Spinal cord (tissue), 9 donors: ENCODE measurements at regions not wholly inside any gene's neighbourhood (a gene's known extent, or its start where the extent isn't known, plus 50 kb on each side); places are given as distances from the start of the nearest gene placed in this dataset.
A peak's percentile ranks its signal among the peaks of the same experiment; 100 is the strongest.

Experiments
- DNase-seq, 6 donors: peaks; one replicate each; pipeline versions ENCODE4 v3.0.0 to v3.0.0-alpha.2; 2013 to 2015; ENCODE audit warnings: low spot score in 6 of 6, low read depth in 4 of 6
- H3K27ac ChIP-seq: one replicate; pipeline ENCODE4 v1.5.1; 2013; ENCODE audit warnings: low read depth, low read length, control low read depth
- H3K27me3 ChIP-seq: one replicate; pipeline ENCODE4 v1.6.1; 2013; ENCODE audit warnings: low read length; ENCODE audit not compliant: control insufficient read depth, insufficient read depth
- H3K36me3 ChIP-seq: one replicate; pipeline ENCODE4 v1.6.1; 2013; ENCODE audit warnings: low read length; ENCODE audit not compliant: control insufficient read depth, insufficient read depth
- H3K4me1 ChIP-seq: one replicate; pipeline ENCODE4 v1.6.1; 2013; ENCODE audit warnings: low read length; ENCODE audit not compliant: control insufficient read depth, insufficient read depth
- H3K4me3 ChIP-seq: one replicate; pipeline ENCODE4 v1.5.1; 2013; ENCODE audit warnings: low read depth, low read length, control low read depth
- H3K9me3 ChIP-seq: one replicate; pipeline ENCODE4 v1.6.1; 2013; ENCODE audit warnings: low read length; ENCODE audit not compliant: control insufficient read depth, insufficient read depth
- WGBS: methylation state at CpG from one replicate; pipeline ENCODE4 v1.1.5; 2013; ENCODE audit warnings: missing lambda C conversion rate; ENCODE audit not compliant: insufficient coverage; 5-methylcytosine and 5-hydroxymethylcytosine counted together
- donor health status: healthy.

DNA sequence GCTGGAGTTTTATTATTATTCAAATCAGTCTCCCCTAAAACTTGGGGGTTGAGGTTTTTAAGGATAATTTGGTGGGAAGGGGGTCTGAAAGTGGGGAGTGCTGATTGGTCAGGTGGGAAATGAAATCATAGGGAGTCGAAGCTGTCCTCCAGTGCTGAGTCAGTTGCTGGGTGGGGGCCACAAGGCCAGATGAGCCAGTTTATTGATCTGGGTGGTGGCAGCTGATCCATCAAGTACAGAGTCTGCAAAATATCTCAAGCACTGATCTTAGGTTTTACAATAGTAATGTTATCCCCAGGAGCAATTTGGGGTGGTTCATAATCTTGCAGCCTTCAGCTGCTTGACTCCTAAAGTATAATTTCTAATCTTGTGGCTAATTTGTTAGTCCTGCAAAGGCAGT, 146.0 kb upstream of the SPACA1 start:
- no peaks in the 10 kb centered on the region for H3K27me3 ChIP-seq

DNA sequence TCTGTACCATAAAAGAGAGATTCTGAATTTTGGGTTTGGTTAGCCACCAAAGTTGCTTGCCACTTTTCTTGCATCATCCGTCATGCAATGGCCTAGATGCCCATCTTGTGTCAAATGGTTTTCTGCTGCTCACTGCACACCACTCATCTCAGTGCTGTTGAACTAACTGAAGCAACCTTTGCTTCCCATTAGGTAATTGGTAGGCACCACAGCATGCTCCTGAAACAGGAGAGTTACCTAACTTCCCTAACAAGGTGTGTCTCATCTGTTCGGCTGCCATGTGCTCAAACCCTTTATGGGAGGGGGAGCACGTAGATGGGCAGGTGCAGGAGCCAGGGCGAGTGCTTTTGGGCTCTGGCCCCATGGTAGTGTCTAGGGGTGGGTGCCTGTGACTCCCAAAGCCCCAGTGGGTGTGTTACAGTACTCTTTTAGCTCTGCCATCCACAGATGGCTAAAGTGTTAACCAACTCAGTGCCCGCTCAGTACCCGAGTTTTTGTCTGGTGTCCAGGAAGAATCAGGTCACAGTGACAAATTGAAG, 147.4 kb upstream of the SPACA1 start:
- H3K36me3 ChIP-seq: no peaks in the 10 kb centered on the region
- WGBS: 100% methylated on average over 3 of the region's 6 CpGs
- no peak overlapping the region for H3K27ac ChIP-seq
- no peaks in the 10 kb centered on the region for H3K4me1 ChIP-seq
- no peaks in the 10 kb centered on the region for H3K27me3 ChIP-seq
- no peaks in the 10 kb centered on the region for H3K9me3 ChIP-seq
- H3K4me3 ChIP-seq: no peak overlapping the region
- no peak for DNase-seq

More for the DNA sequence above, 146.0 kb upstream of the SPACA1 start:
- WGBS: 73% methylated on average over 1 of the region's 1 CpG
- Histone ChIP-seq H3K4me1 (no peaks in the 10 kb centered on the region), H3K27ac (no peak overlapping the region), H3K36me3 (no peaks in the 10 kb centered on the region), H3K9me3 (no peaks in the 10 kb centered on the region), H3K4me3 (no peak overlapping the region)
- no peak for DNase-seq

- Histone ChIP-seq H3K27me3 (no peaks in the 10 kb centered on the region), H3K4me3 (no peak overlapping the region), H3K9me3 (no peaks in the 10 kb centered on the region), H3K4me1 (no peaks in the 10 kb centered on the region), H3K36me3 (no peaks in the 10 kb centered on the region), H3K27ac (no peak overlapping the region)
- no peak for DNase-seq
- WGBS: no CpG with 5 or more reads among the region's 5 CpGs
These were observed 148.0 kb upstream of the SPACA1 start for GRCh38 chr6:87899499-87900147.

GRCh38 chr6:87897663-87898062, 150.0 kb upstream of the SPACA1 start:
- no peaks in the 10 kb centered on the region for H3K27me3 ChIP-seq
- no CpG with 5 or more reads among the region's 3 CpGs for WGBS
- no peaks in the 10 kb centered on the region for H3K9me3 ChIP-seq
- DNase-seq: no peak
- no peak overlapping the region for H3K4me3 ChIP-seq
- H3K36me3 ChIP-seq: no peaks in the 10 kb centered on the region
- H3K27ac ChIP-seq: no peak overlapping the region
- H3K4me1 ChIP-seq: no peaks in the 10 kb centered on the region

GRCh38 chr6:87897013-87897412, 150.6 kb upstream of the SPACA1 start:
- Histone ChIP-seq H3K9me3 (no peaks in the 10 kb centered on the region), H3K27me3 (no peaks in the 10 kb centered on the region), H3K4me3 (no peak overlapping the region), H3K27ac (no peak overlapping the region), H3K4me1 (no peaks in the 10 kb centered on the region), H3K36me3 (no peaks in the 10 kb centered on the region)
- no peak for DNase-seq

GRCh38 chr6:87887266-87887665, 160.4 kb upstream of the SPACA1 start:
- Histone ChIP-seq H3K4me1 (no peaks in the 10 kb centered on the region), H3K4me3 (no peak overlapping the region), H3K9me3 (no peaks in the 10 kb centered on the region), H3K27me3 (no peaks in the 10 kb centered on the region), H3K27ac (no peak overlapping the region), H3K36me3 (no peaks in the 10 kb centered on the region)
- DNase-seq: no peak
- 77% methylated on average over 1 of the region's 2 CpGs for WGBS

DNA sequence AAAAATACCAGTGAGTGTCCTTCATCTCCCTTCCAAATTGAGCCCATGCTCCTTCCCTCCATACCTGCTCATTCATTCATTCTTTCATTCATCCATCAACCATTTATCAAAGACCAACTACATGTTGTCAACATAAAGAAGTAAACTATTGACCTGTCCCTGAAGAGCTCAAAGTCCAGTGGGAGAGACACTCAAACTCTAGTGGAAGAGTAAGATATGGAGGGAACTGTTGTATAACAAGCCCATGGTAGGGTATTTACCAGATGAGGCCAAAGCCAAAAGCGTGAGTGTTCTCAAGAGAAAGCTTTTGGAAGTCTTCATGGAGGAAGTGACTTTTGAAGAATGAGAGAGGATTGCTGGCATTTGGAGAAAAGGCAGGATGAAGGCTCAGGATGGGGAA, 163.4 kb upstream of the SPACA1 start:
- DNase-seq: no peak
- Histone ChIP-seq H3K27ac (no peak overlapping the region), H3K4me3 (no peak overlapping the region), H3K36me3 (no peaks in the 10 kb centered on the region), H3K4me1 (no peaks in the 10 kb centered on the region), H3K27me3 (no peaks in the 10 kb centered on the region), H3K9me3 (no peaks in the 10 kb centered on the region)
- 93% methylated on average over 1 of the region's 1 CpG for WGBS

- Histone ChIP-seq H3K36me3 (no peaks in the 10 kb centered on the region), H3K27me3 (no peaks in the 10 kb centered on the region)
- 58% methylated on average over 1 of the region's 4 CpGs for WGBS
These were observed 166.2 kb upstream of the SPACA1 start for GRCh38 chr6:87881342-87881895.

GRCh38 chr6:87879132-87879861, 168.3 kb upstream of the SPACA1 start:
- no CpG with 5 or more reads among the region's 7 CpGs for WGBS
- Histone ChIP-seq H3K9me3 (no peaks in the 10 kb centered on the region), H3K36me3 (no peaks in the 10 kb centered on the region), H3K4me1 (no peaks in the 10 kb centered on the region), H3K4me3 (no peak overlapping the region), H3K27me3 (no peaks in the 10 kb centered on the region), H3K27ac (no peak overlapping the region)
- DNase-seq: peak in 1 of 6 donors; percentile 34

More at GRCh38 chr6:87881342-87881895, 166.2 kb upstream of the SPACA1 start:
- Histone ChIP-seq H3K27ac (no peak overlapping the region), H3K4me1 (no peaks in the 10 kb centered on the region), H3K9me3 (no peaks in the 10 kb centered on the region), H3K4me3 (no peak overlapping the region)
- peak in 1 of 6 donors; percentile 72 for DNase-seq
